Hepatocyte (in vitro differentiated cells): ENCODE measurements at regions not wholly inside any gene's neighbourhood (a gene's known extent, or its start where the extent isn't known, plus 50 kb on each side); places are given as distances from the start of the nearest gene placed in this dataset.

Experiments
- EZH2 ChIP-seq: fragments of 200-600 bp; sonication (generic); IDR thresholded peaks from 2 replicates; pipeline ENCODE4 v1.6.1; 2016; ENCODE audit warnings: antibody characterized with exemption, mild to moderate bottlenecking, borderline replicate concordance
- EZH2phosphoT487 ChIP-seq: fragments of 200-600 bp; sonication (generic); IDR thresholded peaks from one replicate; pipeline ENCODE4 v1.6.1; 2018; ENCODE audit warnings: antibody characterized with exemption, mild to moderate bottlenecking, low read depth, moderate library complexity; ENCODE audit not compliant: unreplicated experiment, severe bottlenecking
- TF ChIP-seq, protein P1 (sequence below): fragments of 200-600 bp; sonication (generic); IDR thresholded peaks from 2 replicates; pipeline ENCODE4 v1.5.1; 2016; ENCODE audit warnings: antibody characterized with exemption, mild to moderate bottlenecking; ENCODE audit not compliant: poor library complexity

GRCh38 chr16:26394409-26394808 lies 672.3 kb upstream of the C16orf82 start:
- TF ChIP-seq, protein P1, sequence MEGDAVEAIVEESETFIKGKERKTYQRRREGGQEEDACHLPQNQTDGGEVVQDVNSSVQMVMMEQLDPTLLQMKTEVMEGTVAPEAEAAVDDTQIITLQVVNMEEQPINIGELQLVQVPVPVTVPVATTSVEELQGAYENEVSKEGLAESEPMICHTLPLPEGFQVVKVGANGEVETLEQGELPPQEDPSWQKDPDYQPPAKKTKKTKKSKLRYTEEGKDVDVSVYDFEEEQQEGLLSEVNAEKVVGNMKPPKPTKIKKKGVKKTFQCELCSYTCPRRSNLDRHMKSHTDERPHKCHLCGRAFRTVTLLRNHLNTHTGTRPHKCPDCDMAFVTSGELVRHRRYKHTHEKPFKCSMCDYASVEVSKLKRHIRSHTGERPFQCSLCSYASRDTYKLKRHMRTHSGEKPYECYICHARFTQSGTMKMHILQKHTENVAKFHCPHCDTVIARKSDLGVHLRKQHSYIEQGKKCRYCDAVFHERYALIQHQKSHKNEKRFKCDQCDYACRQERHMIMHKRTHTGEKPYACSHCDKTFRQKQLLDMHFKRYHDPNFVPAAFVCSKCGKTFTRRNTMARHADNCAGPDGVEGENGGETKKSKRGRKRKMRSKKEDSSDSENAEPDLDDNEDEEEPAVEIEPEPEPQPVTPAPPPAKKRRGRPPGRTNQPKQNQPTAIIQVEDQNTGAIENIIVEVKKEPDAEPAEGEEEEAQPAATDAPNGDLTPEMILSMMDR: no peak
- TF ChIP-seq EZH2phosphoT487 (no peak), EZH2 (no peak)
